Astrocyte of the cerebellum (primary cell): ENCODE measurements at regions not wholly inside any gene's neighbourhood (a gene's known extent, or its start where the extent isn't known, plus 50 kb on each side); places are given as distances from the start of the nearest gene placed in this dataset.
A peak's percentile ranks its signal among the peaks of the same experiment; 100 is the strongest.

ENCODE experiments used
- DNase-seq: peaks from one replicate; pipeline ENCODE4 v3.0.0-alpha.2; 2011; ENCODE audit warnings: low read depth
- H3K4me3 ChIP-seq: 2 replicates; pipeline ENCODE4 v1.5.1; 2011; ENCODE audit warnings: mild to moderate bottlenecking, low read depth, low read length, moderate library complexity
- in situ Hi-C: cut with HindIII; loops from 2 replicates; pipeline ENCODE4 v1.10.0; 2017; ENCODE audit warnings: low sequenced_read_pairs
- TF ChIP-seq, protein P1 (sequence below): IDR thresholded peaks from 2 replicates; pipeline ENCODE4 v1.5.1; 2012; ENCODE audit warnings: low read length, low read depth, moderate library complexity, mild to moderate bottlenecking; ENCODE audit errors: missing control alignments

GRCh38 chr2:62410015-62410453, 96.0 kb downstream of the TMEM17 start:
- TF ChIP-seq, protein P1, sequence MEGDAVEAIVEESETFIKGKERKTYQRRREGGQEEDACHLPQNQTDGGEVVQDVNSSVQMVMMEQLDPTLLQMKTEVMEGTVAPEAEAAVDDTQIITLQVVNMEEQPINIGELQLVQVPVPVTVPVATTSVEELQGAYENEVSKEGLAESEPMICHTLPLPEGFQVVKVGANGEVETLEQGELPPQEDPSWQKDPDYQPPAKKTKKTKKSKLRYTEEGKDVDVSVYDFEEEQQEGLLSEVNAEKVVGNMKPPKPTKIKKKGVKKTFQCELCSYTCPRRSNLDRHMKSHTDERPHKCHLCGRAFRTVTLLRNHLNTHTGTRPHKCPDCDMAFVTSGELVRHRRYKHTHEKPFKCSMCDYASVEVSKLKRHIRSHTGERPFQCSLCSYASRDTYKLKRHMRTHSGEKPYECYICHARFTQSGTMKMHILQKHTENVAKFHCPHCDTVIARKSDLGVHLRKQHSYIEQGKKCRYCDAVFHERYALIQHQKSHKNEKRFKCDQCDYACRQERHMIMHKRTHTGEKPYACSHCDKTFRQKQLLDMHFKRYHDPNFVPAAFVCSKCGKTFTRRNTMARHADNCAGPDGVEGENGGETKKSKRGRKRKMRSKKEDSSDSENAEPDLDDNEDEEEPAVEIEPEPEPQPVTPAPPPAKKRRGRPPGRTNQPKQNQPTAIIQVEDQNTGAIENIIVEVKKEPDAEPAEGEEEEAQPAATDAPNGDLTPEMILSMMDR, result peak; percentile 24
- no peak for DNase-seq
- in situ Hi-C loops, result loop anchor here (5.0 kb wide), 1 partner anchor 47 kb away; no protein-coding TSS in a partner anchor
- H3K4me3 ChIP-seq, result no peak overlapping the region

GRCh38 chr2:62409442-62409841, 96.6 kb downstream of the TMEM17 start:
- in situ Hi-C loops, result no loop called here
- no peak overlapping the region for H3K4me3 ChIP-seq
- DNase-seq, result no peak
- TF ChIP-seq, protein P1, result no peak

GRCh38 chr2:62408241-62408677, 97.7 kb downstream of the TMEM17 start:
- no peak for DNase-seq
- TF ChIP-seq, protein P1, result no peak
- H3K4me3 ChIP-seq, result no peak overlapping the region
- in situ Hi-C loops, result no loop called here

GRCh38 chr2:62407838-62408237, 98.2 kb downstream of the TMEM17 start:
- TF ChIP-seq, protein P1, result no peak
- in situ Hi-C loops, result no loop called here
- H3K4me3 ChIP-seq, result no peak overlapping the region
- no peak for DNase-seq

DNA sequence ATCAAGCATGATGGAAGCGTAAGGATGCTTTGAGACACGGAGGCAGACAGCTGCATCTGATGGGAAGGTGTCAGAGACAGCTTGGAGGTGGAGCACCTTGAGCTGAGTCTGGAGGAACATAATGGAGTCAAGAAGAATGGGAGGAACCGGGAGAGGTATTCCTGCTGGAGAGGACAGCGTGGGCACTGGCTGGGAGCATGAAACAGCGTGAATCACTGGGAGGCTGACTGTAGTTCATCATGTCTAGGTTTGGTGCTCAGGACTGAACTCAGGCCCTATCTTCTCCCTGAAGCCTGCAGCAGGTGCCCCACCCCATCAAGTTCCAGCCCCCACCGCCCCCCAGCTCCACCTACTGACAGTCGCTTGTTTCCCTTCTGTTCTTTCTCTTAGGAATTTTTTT, 98.6 kb downstream of the TMEM17 start:
- in situ Hi-C loops, result no loop called here
- TF ChIP-seq, protein P1, result no peak
- DNase-seq, result no peak
- no peak overlapping the region for H3K4me3 ChIP-seq

DNA sequence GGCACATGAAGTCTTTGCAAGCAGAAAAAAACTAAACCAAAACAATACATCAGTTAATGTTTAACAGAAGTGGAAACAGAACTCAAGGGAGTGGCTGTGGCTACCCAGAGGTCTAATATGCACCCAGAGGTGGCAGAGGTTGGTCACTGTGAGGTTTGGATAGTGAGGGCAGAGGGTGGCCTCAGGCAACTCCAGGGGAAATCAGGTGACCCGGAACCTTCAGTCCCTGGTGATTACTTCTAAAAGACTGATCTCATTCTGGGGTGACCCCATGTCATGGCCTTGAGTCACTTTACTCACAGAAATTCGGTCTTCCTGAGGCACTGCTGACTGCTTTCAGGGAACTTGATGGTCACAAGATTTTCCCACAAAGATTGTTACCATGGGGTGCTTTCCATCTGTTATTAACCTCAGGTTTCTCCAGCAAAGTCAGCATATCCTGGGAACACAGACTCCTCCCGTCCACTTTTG, 99.4 kb downstream of the TMEM17 start:
- DNase-seq, result no peak
- TF ChIP-seq, protein P1, result no peak
- H3K4me3 ChIP-seq, result no peak overlapping the region
- in situ Hi-C loops, result no loop called here

- H3K4me3 ChIP-seq, result no peak overlapping the region
- DNase-seq, result no peak
- in situ Hi-C loops, result no loop called here
- TF ChIP-seq, protein P1, result no peak
Observed at GRCh38 chr2:62404913-62405312, 101.1 kb downstream of the TMEM17 start.
